ENCODE measurements at regions not wholly inside any gene's neighbourhood (a gene's known extent, or its start where the extent isn't known, plus 50 kb on each side); places are given as distances from the start of the nearest gene placed in this dataset.
"Not testable (repeated sequence)": the region's sequence is repeated elsewhere in the genome, so short reads cannot be mapped to it uniquely, and the experiment has no call there.

GRCh38 chr17:54339731-54340130, 517.0 kb downstream of the KIF2B start:
- TF ChIP-seq CTCF (IDR thresholded peaks at IDR 0.05; ENCODE audit: low read depth, low read length) = no peak
- no peak for DNase-seq (ENCODE audit: low read depth in 2 of 2)
- H3K4me3 ChIP-seq (replicated peaks in 1 of 2; ENCODE audit: low read depth in 2 of 2, low read length in 2 of 2) = no peak overlapping the region

- H3K4me3 ChIP-seq (replicated peaks in 1 of 2; ENCODE audit: low read depth in 2 of 2, low read length in 2 of 2) = no peak overlapping the region
- no peak for TF ChIP-seq CTCF (IDR thresholded peaks at IDR 0.05; ENCODE audit: low read depth, low read length)
- DNase-seq (ENCODE audit: low read depth in 2 of 2) = no peak
Measured at GRCh38 chr17:54347495-54347894, 524.8 kb downstream of the KIF2B start.

- no peak for DNase-seq (ENCODE audit: low read depth in 2 of 2)
- TF ChIP-seq CTCF (IDR thresholded peaks at IDR 0.05; ENCODE audit: low read depth, low read length) = no peak
- H3K4me3 ChIP-seq (replicated peaks in 1 of 2; ENCODE audit: low read depth in 2 of 2, low read length in 2 of 2) = no peak overlapping the region
Measured at GRCh38 chr17:54348234-54348633, 525.5 kb downstream of the KIF2B start.

- no peak for TF ChIP-seq CTCF (IDR thresholded peaks at IDR 0.05; ENCODE audit: low read depth, low read length)
- no peak for DNase-seq (ENCODE audit: low read depth in 2 of 2)
- no peak overlapping the region for H3K4me3 ChIP-seq (replicated peaks in 1 of 2; ENCODE audit: low read depth in 2 of 2, low read length in 2 of 2)
Measured at GRCh38 chr17:54353789-54354525, 531.2 kb downstream of the KIF2B start.

GRCh38 chr17:54361073-54361472, 538.3 kb downstream of the KIF2B start:
- H3K4me3 ChIP-seq (replicated peaks in 1 of 2; ENCODE audit: low read depth in 2 of 2, low read length in 2 of 2); DNase-seq (ENCODE audit: low read depth in 2 of 2): not testable (repeated sequence)

- no peak overlapping the region for H3K4me3 ChIP-seq (replicated peaks in 1 of 2; ENCODE audit: low read depth in 2 of 2, low read length in 2 of 2)
- DNase-seq (ENCODE audit: low read depth in 2 of 2) = no peak
- TF ChIP-seq CTCF (IDR thresholded peaks at IDR 0.05; ENCODE audit: low read depth, low read length) = no peak
Measured at GRCh38 chr17:54368906-54369305, 531.7 kb upstream of the TOM1L1 start.

- no peak overlapping the region for H3K4me3 ChIP-seq (replicated peaks in 1 of 2; ENCODE audit: low read depth in 2 of 2, low read length in 2 of 2)
- no peak for DNase-seq (ENCODE audit: low read depth in 2 of 2)
- no peak for TF ChIP-seq CTCF (IDR thresholded peaks at IDR 0.05; ENCODE audit: low read depth, low read length)
Measured at GRCh38 chr17:54372069-54372749, 528.4 kb upstream of the TOM1L1 start.
